22Rv1 (cell line): ENCODE measurements at regions not wholly inside any gene's neighbourhood (a gene's known extent, or its start where the extent isn't known, plus 50 kb on each side); places are given as distances from the start of the nearest gene placed in this dataset.

Experiments
- CTCF ChIP-seq: fragments of 450-650 bp; IDR thresholded peaks from 2 replicates; pipeline ENCODE4 v1.5.1; 2017; ENCODE audit warnings: mild to moderate bottlenecking
- ZFX ChIP-seq: fragments of 450-650 bp; IDR thresholded peaks from 2 replicates; pipeline ENCODE4 v1.6.1; 2017; ENCODE audit warnings: antibody characterized with exemption, borderline replicate concordance

- no peak for TF ChIP-seq CTCF
- no peak for TF ChIP-seq ZFX
Observed at GRCh38 chr17:12603566-12603965, 62.1 kb upstream of the MYOCD start.
